Adrenal gland (tissue), 5 donors: ENCODE measurements at regions not wholly inside any gene's neighbourhood (a gene's known extent, or its start where the extent isn't known, plus 50 kb on each side); places are given as distances from the start of the nearest gene placed in this dataset.

Experiments used
- CTCF ChIP-seq, 6 experiments: fragments of 450-650 bp in 4 of 6; fragments of 200-600 bp in 2 of 6; sonication (generic) in 1 of 6; IDR thresholded peaks; 1 replicate in 5 of 6; 2 replicates in 1 of 6; pipeline versions ENCODE4 v1.5.1 to v1.8.0; 2016 to 2021; ENCODE audit warnings: antibody characterized with exemption in 6 of 6, mild to moderate bottlenecking in 2 of 6, moderate library complexity in 1 of 6
- POLR2A ChIP-seq, 2 donors: fragments of 450-650 bp; IDR thresholded peaks; one replicate each; pipeline ENCODE4 v1.6.1; 2017; ENCODE audit warnings: antibody characterized with exemption in 2 of 2, mild to moderate bottlenecking in 2 of 2, moderate library complexity in 1 of 2
- donor health status: DM: no; HTN: no; CAD: no.

- no peak for TF ChIP-seq CTCF (IDR thresholded peaks at IDR 0.05)
- TF ChIP-seq POLR2A (IDR thresholded peaks at IDR 0.05): no peak
Observed at GRCh38 chr11:38524945-38525344, 1926.9 kb upstream of the RAG2 start.
